HG03135 (cell line): ENCODE measurements at regions not wholly inside any gene's neighbourhood (a gene's known extent, or its start where the extent isn't known, plus 50 kb on each side); places are given as distances from the start of the nearest gene placed in this dataset.

Experiments used
- ATAC-seq: cut with Tn5 transposase; IDR thresholded peaks from one replicate; pipeline ENCODE4 v1.9.1; 2021; ENCODE audit warnings: mild to moderate bottlenecking, moderate library complexity; ENCODE audit not compliant: unreplicated experiment

GRCh38 chr12:115338566-115339294 is 654.8 kb upstream of the TBX3 start:
- no peak for ATAC-seq

GRCh38 chr12:115337693-115338543 is 653.9 kb upstream of the TBX3 start:
- ATAC-seq: no peak

- ATAC-seq: no peak
These were observed 652.5 kb upstream of the TBX3 start for GRCh38 chr12:115336506-115336905.

GRCh38 chr12:115335594-115335993 is 651.6 kb upstream of the TBX3 start:
- ATAC-seq: no peak

- ATAC-seq: no peak
These were observed 651.1 kb upstream of the TBX3 start for GRCh38 chr12:115335048-115335447.

- no peak for ATAC-seq
These were observed 649.0 kb upstream of the TBX3 start for GRCh38 chr12:115332945-115333344.

- ATAC-seq: no peak
These were observed 641.9 kb upstream of the TBX3 start for GRCh38 chr12:115325858-115326257.

GRCh38 chr12:115324949-115325593 is 641.1 kb upstream of the TBX3 start:
- no peak for ATAC-seq

GRCh38 chr12:115323223-115323905 is 639.4 kb upstream of the TBX3 start:
- ATAC-seq: no peak

GRCh38 chr12:115322275-115322674 is 638.3 kb upstream of the TBX3 start:
- ATAC-seq: no peak

- ATAC-seq: no peak
These were observed 637.0 kb upstream of the TBX3 start for GRCh38 chr12:115320967-115321366.

GRCh38 chr12:115320451-115320850 is 636.5 kb upstream of the TBX3 start:
- no peak for ATAC-seq

GRCh38 chr12:115319446-115320040 is 635.6 kb upstream of the TBX3 start:
- no peak for ATAC-seq

- no peak for ATAC-seq
These were observed 630.0 kb upstream of the TBX3 start for GRCh38 chr12:115313929-115314328.

- ATAC-seq: no peak
These were observed 628.9 kb upstream of the TBX3 start for GRCh38 chr12:115312901-115313300.

GRCh38 chr12:115311875-115312274 is 627.9 kb upstream of the TBX3 start:
- no peak for ATAC-seq

- no peak for ATAC-seq
These were observed 624.9 kb upstream of the TBX3 start for GRCh38 chr12:115308918-115309317.

GRCh38 chr12:115306380-115306779 is 622.4 kb upstream of the TBX3 start:
- ATAC-seq: no peak

GRCh38 chr12:115305867-115306266 is 621.9 kb upstream of the TBX3 start:
- ATAC-seq: no peak

- ATAC-seq: no peak
These were observed 621.3 kb upstream of the TBX3 start for GRCh38 chr12:115305275-115305674.
